SU-DHL-6 (cell line): ENCODE measurements at regions not wholly inside any gene's neighbourhood (a gene's known extent, or its start where the extent isn't known, plus 50 kb on each side); places are given as distances from the start of the nearest gene placed in this dataset.

Experiments
- H2AFZ ChIP-seq: fragments of 200-600 bp; sonication (generic); 2 replicates; pipeline ENCODE4 v1.6.1; 2014; ENCODE audit warnings: low read depth, mild to moderate bottlenecking, moderate library complexity, mixed read lengths, antibody characterized with exemption, low read length; ENCODE audit not compliant: severe bottlenecking
- H3F3A ChIP-seq: fragments of 200-600 bp; shearing (Covaris generic); 2 replicates; pipeline ENCODE4 v1.6.0; 2016; ENCODE audit warnings: antibody characterized with exemption, mild to moderate bottlenecking; ENCODE audit not compliant: insufficient read depth
- H3K27ac ChIP-seq: fragments of 200-600 bp; sonication (generic); 2 replicates; pipeline ENCODE4 v1.5.1; 2016; ENCODE audit warnings: low read depth, mild to moderate bottlenecking, low read length, moderate library complexity, mixed read lengths
- H3K27me3 ChIP-seq: fragments of 200-600 bp; sonication (generic), shearing (Covaris generic); 2 replicates; pipeline ENCODE4 v1.6.0; 2014; ENCODE audit warnings: mild to moderate bottlenecking, low read length
- H3K36me3 ChIP-seq: fragments of 200-600 bp; sonication (generic); 2 replicates; pipeline ENCODE4 v1.6.1; 2014; ENCODE audit warnings: mild to moderate bottlenecking, low read length, mixed read lengths
- H3K4me2 ChIP-seq: fragments of 300-600, 200-600 bp; shearing (Covaris generic), sonication (generic); 2 replicates; pipeline ENCODE4 v1.6.0; 2014; ENCODE audit warnings: low read length, low read depth, mild to moderate bottlenecking; ENCODE audit not compliant: poor library complexity, severe bottlenecking
- H3K4me3 ChIP-seq: fragments of 200-600 bp; sonication (generic); 2 replicates; pipeline ENCODE4 v1.5.1; 2014; ENCODE audit warnings: antibody characterized with exemption, low read length, mild to moderate bottlenecking, mixed read lengths; ENCODE audit not compliant: insufficient read depth, poor library complexity, severe bottlenecking
- H3K79me2 ChIP-seq: fragments of 200-600 bp; sonication (generic); 2 replicates; pipeline ENCODE4 v1.6.1; 2014; ENCODE audit warnings: mild to moderate bottlenecking, low read length, moderate library complexity; ENCODE audit not compliant: insufficient read depth
- H3K9ac ChIP-seq: fragments of 200-600 bp; sonication (generic); 2 replicates; pipeline ENCODE4 v1.7.0; 2014; ENCODE audit warnings: mild to moderate bottlenecking, low read length
- H3K9me2 ChIP-seq: fragments of 200-600 bp; sonication (generic); replicated peaks from 2 replicates; pipeline ENCODE4 v1.6.1; 2014; ENCODE audit warnings: low read length; ENCODE audit not compliant: insufficient read depth
- H3K9me3 ChIP-seq: fragments of 200-600 bp; sonication (generic); 2 replicates; pipeline ENCODE4 v1.6.1; 2014; ENCODE audit warnings: low read length, mixed read lengths; ENCODE audit not compliant: insufficient read depth
- H4K20me1 ChIP-seq: fragments of 200-600 bp; sonication (generic); 2 replicates; pipeline ENCODE4 v1.6.1; 2014; ENCODE audit warnings: low read depth, mild to moderate bottlenecking, antibody characterized with exemption, low read length, moderate library complexity, mixed read lengths
- CTCF ChIP-seq: fragments of 200-600 bp; sonication (generic); IDR thresholded peaks from one replicate; pipeline ENCODE4 v1.5.1; 2017; ENCODE audit warnings: antibody characterized with exemption, mild to moderate bottlenecking, low read length, moderate library complexity; ENCODE audit not compliant: insufficient read depth, poor library complexity, severe bottlenecking
- EZH2phosphoT487 ChIP-seq: fragments of 200-600 bp; sonication (generic), shearing (Covaris generic); conservative IDR thresholded peaks from 2 replicates; pipeline ENCODE4 v1.6.1; 2018; ENCODE audit warnings: mild to moderate bottlenecking, antibody characterized with exemption, low read length, moderate library complexity, mixed read lengths

DNA sequence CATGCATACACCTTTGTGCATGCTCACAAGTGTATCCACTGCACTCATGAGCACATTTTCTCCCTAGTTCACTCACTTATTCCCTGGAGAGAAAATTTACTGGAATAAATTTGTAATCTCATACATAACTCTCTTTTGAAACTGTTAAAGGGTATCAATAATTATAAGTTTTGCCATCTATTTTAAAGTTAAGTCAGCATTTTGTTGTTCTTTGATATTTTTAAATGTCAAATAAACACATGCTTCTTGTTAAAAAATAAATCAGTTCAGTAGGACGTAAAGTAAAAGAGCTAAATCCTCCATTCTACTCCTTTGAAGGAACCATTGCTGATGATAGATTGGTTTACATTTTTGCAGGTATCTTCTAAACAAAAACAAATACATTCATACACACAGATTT is 522.1 kb downstream of the NR4A2 start:
- H3K27me3 ChIP-seq: no peaks in the 10 kb centered on the region
- H3K9ac ChIP-seq: no peak overlapping the region
- no peak overlapping the region for H2AFZ ChIP-seq
- TF ChIP-seq CTCF: no peak
- H3K4me3 ChIP-seq: no peak overlapping the region
- no peaks in the 10 kb centered on the region for H4K20me1 ChIP-seq
- no peak overlapping the region for H3K4me2 ChIP-seq
- no peaks in the 10 kb centered on the region for H3K9me2 ChIP-seq
- no peaks in the 10 kb centered on the region for H3F3A ChIP-seq
- H3K27ac ChIP-seq: no peak overlapping the region
- no peaks in the 10 kb centered on the region for H3K79me2 ChIP-seq
- H3K9me3 ChIP-seq: no peaks in the 10 kb centered on the region
- no peaks in the 10 kb centered on the region for H3K36me3 ChIP-seq

GRCh38 chr2:155802888-155803287 is 529.6 kb downstream of the NR4A2 start:
- Histone ChIP-seq H3K79me2 (no peaks in the 10 kb centered on the region), H3K4me3 (no peak overlapping the region), H3K9me2 (no peaks in the 10 kb centered on the region), H4K20me1 (no peaks in the 10 kb centered on the region), H3K27ac (no peak overlapping the region), H3K4me2 (no peak overlapping the region), H3K27me3 (no peaks in the 10 kb centered on the region), H3K9ac (no peak overlapping the region), H3K9me3 (no peaks in the 10 kb centered on the region), H3F3A (no peaks in the 10 kb centered on the region), H3K36me3 (no peaks in the 10 kb centered on the region), H2AFZ (no peak overlapping the region)
- no peak for TF ChIP-seq EZH2phosphoT487
- TF ChIP-seq CTCF: no peak

DNA sequence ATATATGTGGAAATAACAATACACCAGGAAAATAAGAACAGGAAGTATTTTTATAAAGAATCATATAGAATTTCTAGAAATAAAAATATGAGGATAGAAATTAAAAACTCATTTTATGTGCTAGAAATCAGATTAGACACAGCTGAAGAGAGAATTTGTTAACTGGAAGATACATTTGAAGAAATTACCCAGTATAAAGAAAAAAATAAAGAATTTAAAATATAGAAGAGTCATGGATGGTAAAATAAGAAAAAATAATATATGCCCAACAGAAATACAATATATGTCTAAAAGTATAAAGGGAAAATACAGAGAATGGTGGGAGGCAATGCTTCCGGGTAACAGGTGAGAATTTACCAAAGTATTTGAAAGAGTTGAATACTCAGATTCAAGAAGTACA is 539.9 kb downstream of the NR4A2 start:
- no peak for TF ChIP-seq CTCF
- TF ChIP-seq EZH2phosphoT487: no peak
- no peaks in the 10 kb centered on the region for H3K79me2 ChIP-seq
- no peak overlapping the region for H3K4me2 ChIP-seq
- no peak overlapping the region for H3K4me3 ChIP-seq
- H3K36me3 ChIP-seq: no peaks in the 10 kb centered on the region
- H3K9me3 ChIP-seq: 0 out of 2 replicates have a peak, but pooled peaks cover 3% of the 10 kb centered on the region
- H3K27ac ChIP-seq: no peak overlapping the region
- H3F3A ChIP-seq: no peaks in the 10 kb centered on the region
- H3K9ac ChIP-seq: no peak overlapping the region
- H3K27me3 ChIP-seq: no peaks in the 10 kb centered on the region
- no peaks in the 10 kb centered on the region for H3K9me2 ChIP-seq
- no peaks in the 10 kb centered on the region for H4K20me1 ChIP-seq
- H2AFZ ChIP-seq: no peak overlapping the region

DNA sequence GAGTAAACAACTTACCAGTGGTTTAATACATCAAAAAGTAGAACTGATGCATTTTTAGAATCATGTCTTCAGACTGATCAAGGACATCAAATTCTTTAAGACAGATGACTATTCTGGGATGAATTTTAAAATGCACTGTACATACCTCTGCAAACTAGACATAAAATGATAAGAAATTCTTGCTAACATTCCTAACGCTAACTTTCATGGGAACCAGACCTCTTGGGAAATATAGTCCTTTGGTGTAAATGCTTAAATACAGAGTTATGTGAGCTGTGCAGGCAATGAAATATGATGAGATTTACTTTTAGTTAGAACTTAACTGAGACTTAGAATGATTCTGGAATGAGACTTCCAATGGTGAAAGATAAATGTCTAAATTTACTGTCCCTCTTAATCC is 562.0 kb downstream of the NR4A2 start:
- H4K20me1 ChIP-seq: no peaks in the 10 kb centered on the region
- no peaks in the 10 kb centered on the region for H3K9me2 ChIP-seq
- no peaks in the 10 kb centered on the region for H3F3A ChIP-seq
- no peak overlapping the region for H2AFZ ChIP-seq
- no peak for TF ChIP-seq CTCF
- no peak for TF ChIP-seq EZH2phosphoT487
- H3K9me3 ChIP-seq: no peaks in the 10 kb centered on the region
- H3K27ac ChIP-seq: no peak overlapping the region
- no peaks in the 10 kb centered on the region for H3K27me3 ChIP-seq
- H3K4me2 ChIP-seq: no peak overlapping the region
- no peaks in the 10 kb centered on the region for H3K36me3 ChIP-seq
- no peak overlapping the region for H3K9ac ChIP-seq
- H3K79me2 ChIP-seq: no peaks in the 10 kb centered on the region
- no peak overlapping the region for H3K4me3 ChIP-seq
